GM19240 (cell line): ENCODE measurements at regions not wholly inside any gene's neighbourhood (a gene's known extent, or its start where the extent isn't known, plus 50 kb on each side); places are given as distances from the start of the nearest gene placed in this dataset.

Source experiments
- DNase-seq: peaks from one replicate; pipeline ENCODE4 v3.0.0; 2011; ENCODE audit warnings: low spot score; ENCODE audit not compliant: insufficient read length

DNA sequence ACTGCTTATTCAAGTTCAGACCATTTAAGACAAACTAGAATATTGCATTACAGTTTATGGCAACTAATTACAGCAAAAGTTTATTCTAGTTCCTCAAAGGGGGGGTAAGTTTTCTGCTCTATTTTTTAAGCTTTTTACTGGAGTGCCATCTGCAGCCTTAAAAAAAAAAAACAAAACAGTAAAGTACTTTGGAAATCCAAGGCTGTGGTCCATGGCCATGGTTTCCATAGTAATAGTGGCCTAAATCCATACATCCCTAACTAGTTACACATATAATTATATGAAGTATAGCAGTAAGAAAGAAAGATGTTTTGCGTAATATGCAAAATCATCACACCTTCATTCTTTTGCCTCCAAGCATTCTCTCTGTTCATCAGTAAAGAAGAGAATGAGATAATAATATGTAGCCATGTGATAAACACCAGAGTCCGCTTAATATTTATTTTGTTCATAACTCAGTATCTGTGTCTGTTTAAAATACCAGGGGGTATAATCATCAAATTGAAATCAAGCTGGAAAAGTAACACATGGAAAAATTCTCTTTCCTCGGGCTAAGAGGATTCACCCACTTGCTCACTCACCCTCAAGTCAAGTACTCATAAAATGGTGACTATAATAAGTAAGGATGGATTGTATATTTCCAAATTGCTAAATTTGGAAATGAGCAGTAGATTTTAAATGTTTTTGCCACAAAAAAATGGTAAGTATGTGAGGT, 301.1 kb upstream of the RND3 start:
- no peak for DNase-seq

DNA sequence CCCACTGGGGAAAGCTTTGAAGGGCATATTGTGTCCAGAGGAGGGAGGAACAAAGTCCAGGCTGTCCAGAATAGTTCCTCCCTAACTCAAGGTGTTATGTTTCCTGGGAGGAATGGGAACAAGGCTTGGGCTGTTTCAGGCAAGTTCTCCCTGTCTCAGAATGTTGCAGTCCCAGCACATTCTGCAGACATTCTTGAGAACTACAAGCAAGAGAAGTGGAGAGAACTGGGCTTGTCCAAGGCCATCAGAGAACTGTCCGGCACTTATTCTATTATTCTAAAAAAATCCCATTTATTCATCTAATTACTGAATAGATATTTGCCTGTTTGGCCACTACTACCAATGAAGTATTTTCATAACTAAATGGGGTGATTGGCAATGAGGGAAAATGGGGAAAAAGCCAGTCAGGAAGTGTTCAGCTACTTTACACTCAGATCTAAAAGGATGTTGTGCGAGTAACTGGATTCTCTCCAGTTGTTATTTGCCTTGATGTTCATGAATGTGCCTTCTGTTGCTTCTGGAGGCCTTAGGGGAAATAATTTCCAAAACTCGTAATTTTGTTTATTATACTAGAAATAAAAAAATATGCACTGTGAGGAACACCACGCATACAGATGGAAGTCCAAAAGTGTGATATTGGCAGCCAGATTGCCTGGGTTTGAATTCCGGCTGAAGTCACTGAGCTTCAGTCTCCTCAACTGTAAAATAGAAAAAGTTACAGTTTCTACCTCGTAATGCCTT, 300.1 kb upstream of the RND3 start:
- DNase-seq = no peak

- no peak for DNase-seq
These were observed 296.9 kb upstream of the RND3 start for GRCh38 chr2:150784389-150784788.

- DNase-seq = no peak
These were observed 296.4 kb upstream of the RND3 start for GRCh38 chr2:150783896-150784295.

DNA sequence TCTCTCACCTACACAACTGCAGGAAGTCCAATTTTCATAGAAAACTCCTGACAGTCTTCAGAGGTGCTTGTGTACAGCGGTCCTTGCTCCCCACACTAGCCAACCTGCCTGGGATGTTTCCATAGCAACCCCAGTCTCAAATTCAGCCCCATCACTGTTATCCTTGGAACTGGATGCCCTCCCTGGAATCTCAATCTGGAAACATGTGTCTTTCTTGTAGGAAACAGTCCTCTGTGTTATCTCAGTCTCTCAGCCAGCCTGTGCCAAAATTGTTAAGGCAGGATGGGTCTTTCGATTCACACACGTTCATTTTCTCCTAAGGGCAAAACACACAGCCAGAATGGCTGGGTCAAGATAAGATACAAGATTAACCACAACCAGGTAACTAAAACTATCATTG, 295.5 kb upstream of the RND3 start:
- no peak for DNase-seq

DNA sequence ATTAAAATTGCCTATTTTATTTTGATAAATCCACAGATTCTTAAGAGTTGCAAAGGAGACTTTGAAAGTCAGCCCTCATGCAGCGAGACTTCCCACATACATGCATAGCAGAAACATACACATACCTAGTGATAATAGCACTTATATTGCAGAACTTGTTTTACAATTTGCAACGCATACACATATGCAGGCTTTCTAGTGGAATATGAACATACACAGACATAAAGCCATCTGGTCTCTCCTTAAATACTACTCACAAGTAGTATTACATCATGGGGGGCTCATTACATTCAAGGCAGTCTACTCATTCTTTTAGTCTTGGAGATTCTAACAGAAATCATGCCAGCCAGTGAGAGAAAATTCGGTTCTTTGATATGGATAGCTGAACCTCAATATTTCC, 295.1 kb upstream of the RND3 start:
- DNase-seq = no peak

- DNase-seq = no peak
These were observed 293.7 kb upstream of the RND3 start for GRCh38 chr2:150781142-150781541.

GRCh38 chr2:150778828-150779227, 291.4 kb upstream of the RND3 start:
- no peak for DNase-seq

- DNase-seq = no peak
These were observed 282.0 kb upstream of the RND3 start for GRCh38 chr2:150769421-150769820.

DNA sequence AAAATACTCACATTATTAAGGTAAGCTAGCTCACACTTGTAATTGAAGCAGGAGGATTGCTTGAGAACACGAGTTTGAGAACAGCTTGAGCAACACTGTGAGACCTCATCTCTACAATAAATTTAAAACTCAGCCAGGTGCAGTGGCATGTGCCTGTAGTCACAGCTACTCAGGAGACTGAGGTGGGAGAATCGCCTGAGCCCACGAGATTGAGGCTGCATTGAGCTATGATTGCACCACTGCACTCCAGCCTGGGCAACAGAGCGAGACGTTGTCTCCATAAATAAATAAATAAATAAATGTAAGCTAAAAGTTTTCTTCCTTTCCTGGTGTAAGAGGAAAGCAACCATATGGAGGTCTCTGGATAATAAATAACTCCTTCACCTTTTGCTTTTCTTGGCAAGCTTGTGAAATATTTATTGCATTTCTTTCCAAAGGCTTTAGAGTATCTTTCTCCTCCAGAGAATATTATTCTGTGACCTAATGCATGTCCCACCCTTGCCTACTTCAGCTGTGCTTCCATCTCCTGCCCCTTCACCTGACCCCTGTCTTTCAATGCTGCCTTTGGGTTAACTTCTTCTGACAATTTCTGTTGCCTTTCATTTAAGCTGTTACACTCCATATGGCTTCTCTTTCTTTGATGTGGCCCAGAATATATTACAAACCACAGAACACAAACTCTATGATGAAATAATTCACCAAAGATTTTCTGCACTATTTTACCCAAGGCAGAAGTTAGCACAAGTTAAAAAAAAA, 280.7 kb upstream of the RND3 start:
- no peak for DNase-seq

DNA sequence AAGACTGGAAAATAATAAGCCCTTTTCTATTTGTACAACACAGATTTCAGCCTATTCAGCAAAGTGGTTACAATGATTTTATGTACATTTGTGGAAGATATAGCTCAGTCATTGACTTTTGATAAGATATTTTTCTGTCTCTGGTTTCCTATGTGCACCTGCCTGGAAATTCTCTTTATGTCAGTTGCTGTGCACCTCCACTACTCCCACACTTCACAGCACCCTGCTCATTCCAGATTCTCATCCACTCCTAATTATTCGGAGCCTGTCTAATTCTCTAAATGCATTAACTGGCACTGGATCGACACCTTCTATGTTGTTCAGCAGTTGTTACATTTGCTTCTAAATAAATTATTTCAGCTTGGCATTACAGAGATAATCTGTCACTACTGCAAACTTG, 275.1 kb upstream of the RND3 start:
- DNase-seq = no peak

GRCh38 chr2:150759531-150759930, 272.1 kb upstream of the RND3 start:
- DNase-seq = no peak

DNA sequence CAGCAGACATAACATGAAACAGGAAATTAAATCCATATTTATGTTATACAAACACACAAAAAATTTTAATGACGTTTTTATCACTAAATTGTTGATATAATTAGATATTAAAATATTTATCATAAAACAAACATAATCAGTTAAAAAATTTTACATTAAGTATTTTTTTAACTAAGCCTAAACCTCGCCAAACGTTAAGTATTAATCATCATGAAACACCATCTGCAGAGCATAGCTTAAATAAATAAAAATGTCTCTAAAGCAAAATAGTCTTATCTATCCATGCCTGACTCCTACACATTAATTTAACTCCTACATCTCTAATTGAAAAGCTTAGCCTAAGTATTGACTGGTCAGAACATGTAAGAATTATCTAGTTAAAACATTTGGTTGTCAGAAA, 271.6 kb upstream of the RND3 start:
- DNase-seq = no peak

- no peak for DNase-seq
These were observed 264.8 kb upstream of the RND3 start for GRCh38 chr2:150752229-150752628.

DNA sequence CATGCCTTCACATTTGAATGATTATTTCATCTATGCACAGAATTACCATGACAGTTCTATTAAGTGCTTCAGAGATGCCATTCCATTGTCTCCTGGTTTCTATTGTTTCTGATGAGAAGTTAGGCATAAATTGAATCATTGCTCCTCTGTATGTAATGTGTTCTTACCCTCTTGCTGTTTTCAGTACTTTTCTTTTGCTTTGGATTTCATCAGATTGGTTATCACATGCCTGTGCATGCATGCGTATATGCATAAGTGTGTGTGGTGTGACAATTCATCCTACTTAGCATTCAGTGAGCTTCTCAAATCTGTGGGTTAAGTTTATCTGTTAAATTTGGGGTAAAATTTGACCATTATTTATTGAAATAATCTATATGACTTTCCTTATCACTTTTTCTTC, 263.3 kb upstream of the RND3 start:
- no peak for DNase-seq

- no peak for DNase-seq
These were observed 254.6 kb upstream of the RND3 start for GRCh38 chr2:150742094-150742493.

- DNase-seq = no peak
These were observed 248.5 kb upstream of the RND3 start for GRCh38 chr2:150735894-150736498.

DNA sequence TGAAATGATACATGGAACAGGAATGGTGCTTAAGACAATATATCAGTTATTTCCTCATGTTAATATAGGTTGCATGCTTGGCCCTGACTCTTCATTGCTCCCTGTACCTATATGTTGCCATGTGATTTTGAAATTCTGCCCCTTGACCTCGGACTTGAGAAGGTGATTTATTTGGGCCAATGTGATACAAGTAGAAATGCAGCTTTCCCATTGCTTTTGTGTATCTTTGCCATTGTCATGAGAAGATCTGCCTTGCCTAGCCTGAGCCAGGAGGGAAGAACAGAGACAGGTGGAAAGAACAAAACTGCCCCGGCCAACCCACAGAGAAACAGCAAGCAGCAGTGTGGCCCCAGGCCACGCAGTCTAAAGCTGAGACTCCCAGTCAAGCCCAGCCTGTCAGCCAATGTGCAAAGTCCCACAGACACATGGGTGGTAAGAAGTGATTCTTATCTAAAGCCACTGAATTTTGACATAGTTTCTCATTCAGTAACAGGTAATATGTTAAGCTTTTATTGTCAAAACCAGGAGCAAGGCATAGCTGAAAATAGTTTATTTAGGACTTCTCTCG, 245.7 kb upstream of the RND3 start:
- no peak for DNase-seq

DNA sequence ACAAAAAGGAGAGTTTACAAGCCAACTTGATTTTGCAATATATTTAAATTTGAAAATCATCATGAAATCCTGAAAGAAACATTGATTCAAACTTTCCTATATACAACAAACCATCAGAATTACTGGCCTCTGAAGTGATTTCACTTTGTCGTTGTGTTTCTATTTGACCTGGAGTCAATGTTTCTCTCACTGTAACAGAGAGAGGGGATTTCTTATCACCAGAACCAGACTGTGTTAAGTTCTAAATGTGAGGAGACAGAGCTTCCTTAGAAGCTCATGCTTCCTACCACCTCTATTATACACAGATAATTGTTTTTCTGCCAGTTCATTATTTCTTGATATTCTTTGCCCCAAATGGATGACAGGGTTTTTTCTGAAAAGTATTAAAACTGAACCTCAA, 245.0 kb upstream of the RND3 start:
- no peak for DNase-seq

GRCh38 chr2:150732064-150732463, 244.6 kb upstream of the RND3 start:
- no peak for DNase-seq

- no peak for DNase-seq
These were observed 242.1 kb upstream of the RND3 start for GRCh38 chr2:150729495-150729955.

DNA sequence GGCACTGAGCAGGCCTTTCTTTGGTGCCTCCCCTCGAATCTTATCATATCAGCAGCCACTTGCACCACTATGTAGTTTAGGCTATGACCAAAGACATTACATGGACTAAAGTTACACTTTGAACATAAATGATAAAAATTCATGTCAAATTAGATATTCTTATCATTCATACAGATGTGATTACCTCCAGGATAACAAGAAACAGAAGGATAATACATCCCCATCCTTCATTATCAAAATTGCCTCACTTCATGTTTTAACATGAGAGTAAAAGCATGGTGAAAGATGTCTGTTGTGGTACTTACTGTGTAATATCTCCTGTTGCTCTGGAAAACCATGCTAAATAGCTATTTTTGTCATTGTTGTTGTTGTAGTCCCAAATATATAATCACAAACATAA, 230.8 kb upstream of the RND3 start:
- DNase-seq = no peak
